ENCODE measurements at regions not wholly inside any gene's neighbourhood (a gene's known extent, or its start where the extent isn't known, plus 50 kb on each side); places are given as distances from the start of the nearest gene placed in this dataset.

DNA sequence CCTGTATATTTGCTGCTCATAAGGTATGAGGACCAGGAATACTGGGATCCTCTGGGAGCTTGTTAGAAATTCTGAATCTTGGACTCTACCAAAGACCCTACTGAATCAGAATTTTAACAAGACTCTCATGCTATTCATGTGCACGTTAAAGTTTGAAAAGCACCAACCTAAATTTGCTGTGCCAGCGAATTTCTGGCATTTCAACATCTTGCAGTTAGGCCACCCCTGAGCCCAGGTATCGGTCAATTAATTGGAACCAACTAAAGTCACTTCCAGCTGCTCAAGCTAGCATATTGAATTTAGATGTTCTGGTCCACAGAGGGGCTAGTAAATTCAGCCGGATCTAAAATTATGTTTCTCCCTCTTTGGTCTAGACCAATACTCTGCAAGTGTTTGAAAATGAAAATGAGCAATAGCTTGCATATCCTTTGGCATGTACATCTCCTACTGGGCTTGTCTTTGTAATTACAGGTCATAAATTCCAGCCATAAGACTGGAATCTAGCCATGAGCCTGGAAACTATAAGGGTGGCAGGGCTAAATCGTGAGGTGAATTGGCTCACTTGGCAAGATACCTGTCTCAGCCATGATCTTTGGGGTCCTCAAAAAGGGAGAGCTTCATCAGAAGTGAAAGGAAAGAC, 72.4 kb downstream of the SKA1 start:
- no peak for TF ChIP-seq POLR2A (IDR thresholded peaks at IDR 0.05)
- TF ChIP-seq, protein P1, sequence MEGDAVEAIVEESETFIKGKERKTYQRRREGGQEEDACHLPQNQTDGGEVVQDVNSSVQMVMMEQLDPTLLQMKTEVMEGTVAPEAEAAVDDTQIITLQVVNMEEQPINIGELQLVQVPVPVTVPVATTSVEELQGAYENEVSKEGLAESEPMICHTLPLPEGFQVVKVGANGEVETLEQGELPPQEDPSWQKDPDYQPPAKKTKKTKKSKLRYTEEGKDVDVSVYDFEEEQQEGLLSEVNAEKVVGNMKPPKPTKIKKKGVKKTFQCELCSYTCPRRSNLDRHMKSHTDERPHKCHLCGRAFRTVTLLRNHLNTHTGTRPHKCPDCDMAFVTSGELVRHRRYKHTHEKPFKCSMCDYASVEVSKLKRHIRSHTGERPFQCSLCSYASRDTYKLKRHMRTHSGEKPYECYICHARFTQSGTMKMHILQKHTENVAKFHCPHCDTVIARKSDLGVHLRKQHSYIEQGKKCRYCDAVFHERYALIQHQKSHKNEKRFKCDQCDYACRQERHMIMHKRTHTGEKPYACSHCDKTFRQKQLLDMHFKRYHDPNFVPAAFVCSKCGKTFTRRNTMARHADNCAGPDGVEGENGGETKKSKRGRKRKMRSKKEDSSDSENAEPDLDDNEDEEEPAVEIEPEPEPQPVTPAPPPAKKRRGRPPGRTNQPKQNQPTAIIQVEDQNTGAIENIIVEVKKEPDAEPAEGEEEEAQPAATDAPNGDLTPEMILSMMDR (IDR thresholded peaks at IDR 0.05) = no peak

Data from heart left ventricle (tissue), 13 donors.